SK-N-SH treated with all-trans-retinoic acid at 6 μM for 48 hours (cell line): ENCODE measurements at regions not wholly inside any gene's neighbourhood (a gene's known extent, or its start where the extent isn't known, plus 50 kb on each side); places are given as distances from the start of the nearest gene placed in this dataset.

ENCODE experiments used
- ATAC-seq: fragments of 200-7000 bp; cut with Tn5 transposase; 3 replicates; pipeline ENCODE4 v1.9.1; 2020; ENCODE audit warnings: mild to moderate bottlenecking, moderate library complexity
- ARNTL ChIP-seq: fragments of 450-650 bp; formaldehyde crosslinking; IDR thresholded peaks from 2 replicates; pipeline ENCODE4 v1.5.0; 2020; ENCODE audit warnings: low read depth, mild to moderate bottlenecking, moderate library complexity, borderline replicate concordance
- BACH2 ChIP-seq: fragments of 250-450 bp; sonication (Bioruptor Pico); IDR thresholded peaks from 2 replicates; pipeline ENCODE4 v1.9.0; 2021; ENCODE audit warnings: mild to moderate bottlenecking, borderline replicate concordance
- CREB5 ChIP-seq: fragments of 250-450 bp; sonication (Bioruptor Pico); IDR thresholded peaks from 2 replicates; pipeline ENCODE4 v1.5.1; 2020; ENCODE audit warnings: low read depth, mild to moderate bottlenecking, moderate library complexity
- CSDC2 ChIP-seq: fragments of 250-450 bp; sonication (Bioruptor Pico); IDR thresholded peaks from 2 replicates; pipeline ENCODE4 v1.5.0; 2020; ENCODE audit warnings: mild to moderate bottlenecking, moderate library complexity
- CSRNP3 ChIP-seq: fragments of 250-450 bp; sonication (Bioruptor Pico); IDR thresholded peaks from 2 replicates; pipeline ENCODE4 v1.5.1; 2021; ENCODE audit warnings: mild to moderate bottlenecking, moderate library complexity
- ESRRG ChIP-seq: fragments of 250-450 bp; sonication (Bioruptor Pico); IDR thresholded peaks from 2 replicates; pipeline ENCODE4 v1.6.1; 2021; ENCODE audit warnings: mild to moderate bottlenecking
- GLIS3 ChIP-seq: fragments of 250-450 bp; sonication (Bioruptor Pico); IDR thresholded peaks from 2 replicates; pipeline ENCODE4 v1.5.0; 2020; ENCODE audit warnings: mild to moderate bottlenecking, moderate library complexity
- ISL1 ChIP-seq: fragments of 250-450 bp; sonication (Bioruptor Pico); IDR thresholded peaks from 2 replicates; pipeline ENCODE4 v2.1.2; 2022; ENCODE audit warnings: mild to moderate bottlenecking, moderate library complexity
- PPARA ChIP-seq: fragments of 250-450 bp; sonication (Bioruptor Pico); IDR thresholded peaks from 2 replicates; pipeline ENCODE4 v1.5.0; 2020; ENCODE audit warnings: mild to moderate bottlenecking, borderline replicate concordance
- RARB ChIP-seq: fragments of 250-450 bp; sonication (Bioruptor Pico); IDR thresholded peaks from 2 replicates; pipeline ENCODE4 v1.8.0; 2021; ENCODE audit warnings: mild to moderate bottlenecking, moderate library complexity
- SNAI2 ChIP-seq: fragments of 250-450 bp; sonication (Bioruptor Pico); IDR thresholded peaks from 2 replicates; pipeline ENCODE4 v1.5.0; 2020; ENCODE audit warnings: mild to moderate bottlenecking, moderate library complexity
- TCF4 ChIP-seq: fragments of 250-450 bp; sonication (Bioruptor Pico); IDR thresholded peaks from 2 replicates; pipeline ENCODE4 v1.8.0; 2021; ENCODE audit warnings: mild to moderate bottlenecking, moderate library complexity, borderline replicate concordance
- TOX ChIP-seq: fragments of 250-450 bp; sonication (Bioruptor Pico); IDR thresholded peaks from 2 replicates; pipeline ENCODE4 v1.8.0; 2021; ENCODE audit warnings: mild to moderate bottlenecking, moderate library complexity, borderline replicate concordance
- ZC3H10 ChIP-seq: fragments of 250-450 bp; sonication (Bioruptor Pico); IDR thresholded peaks from 2 replicates; pipeline ENCODE4 v1.5.1; 2021; ENCODE audit warnings: mild to moderate bottlenecking, moderate library complexity
- ZFP3 ChIP-seq: fragments of 250-450 bp; sonication (Bioruptor Pico); IDR thresholded peaks from 2 replicates; pipeline ENCODE4 v1.5.0; 2020; ENCODE audit warnings: mild to moderate bottlenecking, moderate library complexity
- ZFP30 ChIP-seq: fragments of 450-650 bp; formaldehyde crosslinking; IDR thresholded peaks from 2 replicates; pipeline ENCODE4 v1.5.0; 2022; ENCODE audit warnings: mild to moderate bottlenecking, moderate library complexity
- ZNF565 ChIP-seq: fragments of 450-650 bp; formaldehyde crosslinking; conservative IDR thresholded peaks from 2 replicates; pipeline ENCODE4 v1.5.0; 2020; ENCODE audit warnings: low read depth, mild to moderate bottlenecking, moderate library complexity
- ZNF70 ChIP-seq: fragments of 450-650 bp; formaldehyde crosslinking; IDR thresholded peaks from 2 replicates; pipeline ENCODE4 v1.5.0; 2020; ENCODE audit warnings: mild to moderate bottlenecking, moderate library complexity
- ZNF8 ChIP-seq: fragments of 450-650 bp; formaldehyde crosslinking; IDR thresholded peaks from 2 replicates; pipeline ENCODE4 v1.5.0; 2020; ENCODE audit warnings: mild to moderate bottlenecking, moderate library complexity
- TF ChIP-seq, protein P1 (sequence below): fragments of 250-450 bp; sonication (Bioruptor Pico); IDR thresholded peaks from 2 replicates; pipeline ENCODE4 v1.5.0; 2020; ENCODE audit warnings: mild to moderate bottlenecking, moderate library complexity
- TF ChIP-seq, protein P2 (sequence below): fragments of 250-450 bp; sonication (Bioruptor Pico); IDR thresholded peaks from 2 replicates; pipeline ENCODE4 v1.8.0; 2021; ENCODE audit warnings: low read depth, mild to moderate bottlenecking, moderate library complexity, borderline replicate concordance

DNA sequence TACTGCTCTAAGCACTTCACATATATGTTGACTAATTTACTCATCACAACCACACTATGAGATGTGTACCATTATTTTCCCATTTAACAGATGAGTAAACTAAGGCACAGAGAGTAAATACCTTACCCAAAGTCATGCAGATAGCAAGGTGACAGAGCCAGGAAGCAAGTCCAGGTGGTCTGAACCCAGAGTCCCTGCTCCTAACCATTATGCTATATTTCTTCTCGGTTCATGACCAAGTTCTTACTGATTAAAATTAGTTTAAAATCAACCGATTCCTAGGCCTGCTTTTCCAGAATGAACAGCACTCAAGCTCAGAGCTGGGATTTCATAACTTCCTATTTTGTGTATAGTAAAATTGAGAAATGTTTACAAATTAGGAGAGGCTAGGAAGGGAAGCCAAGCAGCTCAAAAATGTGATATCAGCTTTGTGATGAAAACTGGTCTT lies 85.5 kb upstream of the EGLN3 start:
- TF ChIP-seq ARNTL (CRISPR knock-in tag), result no peak
- no peak for TF ChIP-seq ZC3H10 (CRISPR knock-in tag)
- TF ChIP-seq ESRRG, result no peak
- no peak for TF ChIP-seq ZNF70
- TF ChIP-seq, protein P1, sequence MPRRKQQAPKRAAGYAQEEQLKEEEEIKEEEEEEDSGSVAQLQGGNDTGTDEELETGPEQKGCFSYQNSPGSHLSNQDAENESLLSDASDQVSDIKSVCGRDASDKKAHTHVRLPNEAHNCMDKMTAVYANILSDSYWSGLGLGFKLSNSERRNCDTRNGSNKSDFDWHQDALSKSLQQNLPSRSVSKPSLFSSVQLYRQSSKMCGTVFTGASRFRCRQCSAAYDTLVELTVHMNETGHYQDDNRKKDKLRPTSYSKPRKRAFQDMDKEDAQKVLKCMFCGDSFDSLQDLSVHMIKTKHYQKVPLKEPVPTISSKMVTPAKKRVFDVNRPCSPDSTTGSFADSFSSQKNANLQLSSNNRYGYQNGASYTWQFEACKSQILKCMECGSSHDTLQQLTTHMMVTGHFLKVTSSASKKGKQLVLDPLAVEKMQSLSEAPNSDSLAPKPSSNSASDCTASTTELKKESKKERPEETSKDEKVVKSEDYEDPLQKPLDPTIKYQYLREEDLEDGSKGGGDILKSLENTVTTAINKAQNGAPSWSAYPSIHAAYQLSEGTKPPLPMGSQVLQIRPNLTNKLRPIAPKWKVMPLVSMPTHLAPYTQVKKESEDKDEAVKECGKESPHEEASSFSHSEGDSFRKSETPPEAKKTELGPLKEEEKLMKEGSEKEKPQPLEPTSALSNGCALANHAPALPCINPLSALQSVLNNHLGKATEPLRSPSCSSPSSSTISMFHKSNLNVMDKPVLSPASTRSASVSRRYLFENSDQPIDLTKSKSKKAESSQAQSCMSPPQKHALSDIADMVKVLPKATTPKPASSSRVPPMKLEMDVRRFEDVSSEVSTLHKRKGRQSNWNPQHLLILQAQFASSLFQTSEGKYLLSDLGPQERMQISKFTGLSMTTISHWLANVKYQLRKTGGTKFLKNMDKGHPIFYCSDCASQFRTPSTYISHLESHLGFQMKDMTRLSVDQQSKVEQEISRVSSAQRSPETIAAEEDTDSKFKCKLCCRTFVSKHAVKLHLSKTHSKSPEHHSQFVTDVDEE (CRISPR knock-in tag), result no peak
- TF ChIP-seq ZNF565 (CRISPR knock-in tag), result no peak
- TF ChIP-seq CSRNP3 (CRISPR knock-in tag), result no peak
- TF ChIP-seq SNAI2 (CRISPR knock-in tag), result no peak
- no peak for TF ChIP-seq TCF4 (CRISPR knock-in tag)
- TF ChIP-seq RARB (CRISPR knock-in tag), result no peak
- no peak for TF ChIP-seq ISL1 (CRISPR knock-in tag)
- no peak for TF ChIP-seq ZNF8 (CRISPR knock-in tag)
- no peak for TF ChIP-seq ZFP30 (CRISPR knock-in tag)
- TF ChIP-seq CSDC2 (CRISPR knock-in tag), result no peak
- no peak for TF ChIP-seq CREB5 (CRISPR knock-in tag)
- no peak for TF ChIP-seq ZFP3 (CRISPR knock-in tag)
- TF ChIP-seq TOX, result no peak
- no peak for TF ChIP-seq GLIS3 (CRISPR knock-in tag)
- TF ChIP-seq, protein P2, sequence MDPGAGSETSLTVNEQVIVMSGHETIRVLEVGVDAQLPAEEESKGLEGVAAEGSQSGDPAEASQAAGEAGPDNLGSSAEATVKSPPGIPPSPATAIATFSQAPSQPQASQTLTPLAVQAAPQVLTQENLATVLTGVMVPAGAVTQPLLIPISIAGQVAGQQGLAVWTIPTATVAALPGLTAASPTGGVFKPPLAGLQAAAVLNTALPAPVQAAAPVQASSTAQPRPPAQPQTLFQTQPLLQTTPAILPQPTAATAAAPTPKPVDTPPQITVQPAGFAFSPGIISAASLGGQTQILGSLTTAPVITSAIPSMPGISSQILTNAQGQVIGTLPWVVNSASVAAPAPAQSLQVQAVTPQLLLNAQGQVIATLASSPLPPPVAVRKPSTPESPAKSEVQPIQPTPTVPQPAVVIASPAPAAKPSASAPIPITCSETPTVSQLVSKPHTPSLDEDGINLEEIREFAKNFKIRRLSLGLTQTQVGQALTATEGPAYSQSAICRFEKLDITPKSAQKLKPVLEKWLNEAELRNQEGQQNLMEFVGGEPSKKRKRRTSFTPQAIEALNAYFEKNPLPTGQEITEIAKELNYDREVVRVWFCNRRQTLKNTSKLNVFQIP (CRISPR knock-in tag), result no peak
- ATAC-seq, result no peak

DNA sequence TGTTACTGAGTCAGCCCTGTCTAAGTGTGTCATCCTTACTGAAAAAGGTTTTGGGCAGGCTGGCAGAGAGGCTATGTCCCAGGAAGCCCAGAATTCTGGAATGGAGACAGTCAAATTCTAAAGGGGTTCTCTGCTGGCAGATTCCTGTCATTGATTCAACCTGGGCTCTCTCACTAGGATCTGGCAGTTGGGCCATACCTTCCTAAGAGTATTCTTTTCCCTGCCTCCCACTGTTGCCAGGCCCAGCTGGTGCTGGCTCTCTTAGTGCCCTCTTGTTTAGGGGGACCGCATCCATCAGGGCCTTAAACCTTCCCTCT lies 85.0 kb upstream of the EGLN3 start:
- TF ChIP-seq CREB5 (CRISPR knock-in tag), result no peak
- no peak for TF ChIP-seq PPARA (CRISPR knock-in tag)
- no peak for TF ChIP-seq BACH2 (CRISPR knock-in tag)
- no peak for TF ChIP-seq ZFP3 (CRISPR knock-in tag)
- TF ChIP-seq, protein P2 (CRISPR knock-in tag), result no peak
- TF ChIP-seq ZC3H10 (CRISPR knock-in tag), result no peak
- no peak for TF ChIP-seq ESRRG
- TF ChIP-seq ZNF70, result no peak
- no peak for TF ChIP-seq GLIS3 (CRISPR knock-in tag)
- TF ChIP-seq RARB (CRISPR knock-in tag), result no peak
- no peak for TF ChIP-seq ZNF8 (CRISPR knock-in tag)
- TF ChIP-seq, protein P1 (CRISPR knock-in tag), result no peak
- no peak for TF ChIP-seq ZFP30 (CRISPR knock-in tag)
- ATAC-seq, result no peak
